ENCODE measurements at regions not wholly inside any gene's neighbourhood (a gene's known extent, or its start where the extent isn't known, plus 50 kb on each side); places are given as distances from the start of the nearest gene placed in this dataset.
"Not testable (repeated sequence)": the region's sequence is repeated elsewhere in the genome, so short reads cannot be mapped to it uniquely, and the experiment has no call there.

- DNase-seq: no peak
Measured at GRCh38 chr11:130526846-130527245, 78.4 kb downstream of the ADAMTS15 start.

- no peak for DNase-seq
Measured at GRCh38 chr11:130527636-130528297, 79.3 kb downstream of the ADAMTS15 start.

GRCh38 chr11:130528298-130529261 is 80.1 kb downstream of the ADAMTS15 start:
- no peak for DNase-seq

GRCh38 chr11:130529366-130529765 is 80.9 kb downstream of the ADAMTS15 start:
- DNase-seq: no peak

GRCh38 chr11:130531061-130531460 is 82.6 kb downstream of the ADAMTS15 start:
- DNase-seq: no peak

- no peak for DNase-seq
Measured at GRCh38 chr11:130533113-130533798, 84.8 kb downstream of the ADAMTS15 start.

GRCh38 chr11:130533871-130534270 is 85.4 kb downstream of the ADAMTS15 start:
- no peak for DNase-seq

- DNase-seq: no peak
Measured at GRCh38 chr11:130534551-130534950, 86.1 kb downstream of the ADAMTS15 start.

- DNase-seq: no peak
Measured at GRCh38 chr11:130535520-130535919, 87.1 kb downstream of the ADAMTS15 start.

- no peak for DNase-seq
Measured at GRCh38 chr11:130536106-130537040, 87.9 kb downstream of the ADAMTS15 start.

- not testable (repeated sequence) for DNase-seq
Measured at GRCh38 chr11:130539680-130540079, 91.2 kb downstream of the ADAMTS15 start.

GRCh38 chr11:130544266-130544665 is 95.8 kb downstream of the ADAMTS15 start:
- no peak for DNase-seq

- no peak for DNase-seq
Measured at GRCh38 chr11:130545449-130546072, 97.1 kb downstream of the ADAMTS15 start.

- no peak for DNase-seq
Measured at GRCh38 chr11:130546438-130546837, 98.0 kb downstream of the ADAMTS15 start.

GRCh38 chr11:130546901-130547694 is 98.7 kb downstream of the ADAMTS15 start:
- DNase-seq: no peak

GRCh38 chr11:130547761-130548490 is 99.5 kb downstream of the ADAMTS15 start:
- DNase-seq: no peak

GRCh38 chr11:130548491-130548833 is 100.0 kb downstream of the ADAMTS15 start:
- no peak for DNase-seq

- DNase-seq: no peak
Measured at GRCh38 chr11:130549393-130549999, 101.1 kb downstream of the ADAMTS15 start.

GRCh38 chr11:130550150-130550549 is 101.7 kb downstream of the ADAMTS15 start:
- DNase-seq: no peak

- DNase-seq: no peak
Measured at GRCh38 chr11:130550984-130551383, 102.5 kb downstream of the ADAMTS15 start.
